ENCODE measurements at regions not wholly inside any gene's neighbourhood (a gene's known extent, or its start where the extent isn't known, plus 50 kb on each side); places are given as distances from the start of the nearest gene placed in this dataset.

- no peaks in the 10 kb centered on the region for H3K4me1 ChIP-seq (ENCODE audit: insufficient read depth, low read length)
- Mint-ChIP-seq H3K27ac (no peak overlapping the region), H3K4me1 (no peaks in the 10 kb centered on the region), H3K36me3 (no peaks in the 10 kb centered on the region), H3K4me3 (no peak overlapping the region), H3K9me3 (peaks cover 0 to 47% (median 8%) of the 10 kb centered on the region in 5 donors), H3K27me3 (no peaks in the 10 kb centered on the region)
- H3K4me3 ChIP-seq (ENCODE audit: low read length), result no peak overlapping the region
- H3K9me3 ChIP-seq (ENCODE audit: low read length), result no peaks in the 10 kb centered on the region
- POLR2A ChIA-PET, result no interaction called here
- no peaks in the 10 kb centered on the region for H3K27me3 ChIP-seq (ENCODE audit: insufficient read depth, low read length, poor library complexity, severe bottlenecking)
- no peaks in the 10 kb centered on the region for H3K36me3 ChIP-seq (ENCODE audit: insufficient read depth, low read length)
- CTCF ChIA-PET, result no interaction called here
- DNase-seq, result no peak
- H3K27ac ChIP-seq (ENCODE audit: low read depth, low read length), result no peak overlapping the region
These were observed 999.8 kb upstream of the CDH2 start for GRCh38 chr18:29176681-29177080.

DNA sequence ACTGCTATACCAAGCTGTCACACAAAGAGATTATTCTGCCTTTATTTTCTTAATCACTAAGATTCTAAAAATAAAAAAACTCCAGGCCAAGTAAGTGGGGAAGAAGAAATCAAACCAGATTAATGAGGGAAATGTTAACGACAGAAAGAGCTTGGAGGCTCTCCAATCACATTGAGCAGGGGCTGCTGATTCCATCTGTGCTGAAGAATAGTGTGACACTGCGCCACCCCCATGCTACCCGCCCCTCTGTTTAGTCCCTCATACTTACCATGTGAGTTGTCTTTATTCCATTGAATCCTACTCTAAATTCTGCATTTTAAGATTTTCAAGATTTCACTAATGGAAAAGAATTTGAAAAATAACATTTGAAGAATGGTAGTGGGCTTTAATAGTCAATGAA is 998.0 kb upstream of the CDH2 start:
- ChIA-PET CTCF (no interaction called here), POLR2A (no interaction called here)
- Histone ChIP-seq H3K4me3 (ENCODE audit: low read length) (no peak overlapping the region), H3K27ac (ENCODE audit: low read depth, low read length) (no peak overlapping the region), H3K36me3 (ENCODE audit: insufficient read depth, low read length) (no peaks in the 10 kb centered on the region), H3K27me3 (ENCODE audit: insufficient read depth, low read length, poor library complexity, severe bottlenecking) (no peaks in the 10 kb centered on the region), H3K9me3 (ENCODE audit: low read length) (no peaks in the 10 kb centered on the region), H3K4me1 (ENCODE audit: insufficient read depth, low read length) (no peaks in the 10 kb centered on the region)
- Mint-ChIP-seq H3K9me3 (peaks cover 0 to 35% (median 5%) of the 10 kb centered on the region in 5 donors), H3K36me3 (no peaks in the 10 kb centered on the region), H3K4me3 (no peak overlapping the region), H3K4me1 (no peaks in the 10 kb centered on the region), H3K27ac (no peak overlapping the region), H3K27me3 (no peaks in the 10 kb centered on the region)
- no peak for DNase-seq

DNA sequence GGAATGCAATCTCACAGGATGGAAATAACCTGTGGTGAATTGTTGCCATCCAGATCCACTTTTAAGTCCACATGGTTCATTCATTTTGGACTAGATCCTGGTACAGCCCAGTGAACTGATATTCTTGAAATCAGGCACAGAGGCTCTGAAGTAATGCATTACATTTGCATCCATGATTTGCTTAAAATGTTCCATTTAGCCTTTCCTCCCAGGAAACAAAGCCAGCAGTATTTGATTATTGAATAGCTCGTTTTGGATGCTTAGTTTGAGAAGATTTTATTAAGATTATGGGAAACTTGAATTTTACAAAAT is 995.8 kb upstream of the CDH2 start:
- H3K36me3 ChIP-seq (ENCODE audit: insufficient read depth, low read length), result no peaks in the 10 kb centered on the region
- no peaks in the 10 kb centered on the region for H3K4me1 Mint-ChIP-seq
- no peak overlapping the region for H3K27ac ChIP-seq (ENCODE audit: low read depth, low read length)
- no peaks in the 10 kb centered on the region for H3K4me1 ChIP-seq (ENCODE audit: insufficient read depth, low read length)
- H3K4me3 ChIP-seq (ENCODE audit: low read length), result no peak overlapping the region
- H3K27me3 Mint-ChIP-seq, result no peaks in the 10 kb centered on the region
- H3K9me3 ChIP-seq (ENCODE audit: low read length), result no peaks in the 10 kb centered on the region
- no peak overlapping the region for H3K4me3 Mint-ChIP-seq
- no peak overlapping the region for H3K27ac Mint-ChIP-seq
- POLR2A ChIA-PET, result no interaction called here
- H3K36me3 Mint-ChIP-seq, result no peaks in the 10 kb centered on the region
- no peak for DNase-seq
- CTCF ChIA-PET, result no interaction called here
- peaks cover 1 to 45% (median 8%) of the 10 kb centered on the region in 5 donors for H3K9me3 Mint-ChIP-seq
- H3K27me3 ChIP-seq (ENCODE audit: insufficient read depth, low read length, poor library complexity, severe bottlenecking), result no peaks in the 10 kb centered on the region

- Histone ChIP-seq H3K27me3 (ENCODE audit: insufficient read depth, low read length, poor library complexity, severe bottlenecking) (no peaks in the 10 kb centered on the region), H3K36me3 (ENCODE audit: insufficient read depth, low read length) (no peaks in the 10 kb centered on the region), H3K4me3 (ENCODE audit: low read length) (no peak overlapping the region), H3K4me1 (ENCODE audit: insufficient read depth, low read length) (no peaks in the 10 kb centered on the region), H3K27ac (ENCODE audit: low read depth, low read length) (no peak overlapping the region), H3K9me3 (ENCODE audit: low read length) (no peaks in the 10 kb centered on the region)
- H3K27ac Mint-ChIP-seq, result no peak overlapping the region
- no peaks in the 10 kb centered on the region for H3K36me3 Mint-ChIP-seq
- H3K27me3 Mint-ChIP-seq, result no peaks in the 10 kb centered on the region
- POLR2A ChIA-PET, result no interaction called here
- CTCF ChIA-PET, result no interaction called here
- H3K4me1 Mint-ChIP-seq, result no peaks in the 10 kb centered on the region
- no peak for DNase-seq
- H3K4me3 Mint-ChIP-seq, result no peak overlapping the region
- peaks cover 5 to 51% (median 11%) of the 10 kb centered on the region in 5 donors for H3K9me3 Mint-ChIP-seq
These were observed 995.2 kb upstream of the CDH2 start for GRCh38 chr18:29171892-29172755.

GRCh38 chr18:29169599-29169998 is 992.7 kb upstream of the CDH2 start:
- Mint-ChIP-seq H3K9me3 (peaks cover 9 to 48% (median 11%) of the 10 kb centered on the region in 5 donors), H3K4me1 (no peaks in the 10 kb centered on the region), H3K27me3 (no peaks in the 10 kb centered on the region), H3K4me3 (no peak overlapping the region), H3K27ac (no peak overlapping the region), H3K36me3 (no peaks in the 10 kb centered on the region)
- no peak for DNase-seq
- Histone ChIP-seq H3K9me3 (ENCODE audit: low read length) (no peaks in the 10 kb centered on the region), H3K4me1 (ENCODE audit: insufficient read depth, low read length) (no peaks in the 10 kb centered on the region), H3K36me3 (ENCODE audit: insufficient read depth, low read length) (no peaks in the 10 kb centered on the region), H3K4me3 (ENCODE audit: low read length) (no peak overlapping the region), H3K27ac (ENCODE audit: low read depth, low read length) (no peak overlapping the region), H3K27me3 (ENCODE audit: insufficient read depth, low read length, poor library complexity, severe bottlenecking) (no peaks in the 10 kb centered on the region)
- ChIA-PET CTCF (no interaction called here), POLR2A (no interaction called here)

GRCh38 chr18:29164993-29165599 is 988.2 kb upstream of the CDH2 start:
- ChIA-PET POLR2A (no interaction called here), CTCF (no interaction called here)
- Histone ChIP-seq H3K4me3 (ENCODE audit: low read length) (no peak overlapping the region), H3K27ac (ENCODE audit: low read depth, low read length) (no peak overlapping the region), H3K27me3 (ENCODE audit: insufficient read depth, low read length, poor library complexity, severe bottlenecking) (no peaks in the 10 kb centered on the region), H3K36me3 (ENCODE audit: insufficient read depth, low read length) (no peaks in the 10 kb centered on the region), H3K9me3 (ENCODE audit: low read length) (no peaks in the 10 kb centered on the region), H3K4me1 (ENCODE audit: insufficient read depth, low read length) (no peaks in the 10 kb centered on the region)
- Mint-ChIP-seq H3K4me1 (no peaks in the 10 kb centered on the region), H3K27ac (no peak overlapping the region), H3K36me3 (no peaks in the 10 kb centered on the region), H3K9me3 (peaks cover 8 to 48% (median 13%) of the 10 kb centered on the region in 5 donors), H3K4me3 (no peak overlapping the region), H3K27me3 (no peaks in the 10 kb centered on the region)
- no peak for DNase-seq

GRCh38 chr18:29164020-29164706 is 987.2 kb upstream of the CDH2 start:
- Mint-ChIP-seq H3K27ac (no peak overlapping the region), H3K4me3 (no peak overlapping the region), H3K27me3 (no peaks in the 10 kb centered on the region), H3K4me1 (no peaks in the 10 kb centered on the region), H3K36me3 (no peaks in the 10 kb centered on the region), H3K9me3 (peaks cover 8 to 41% (median 13%) of the 10 kb centered on the region in 5 donors)
- no peaks in the 10 kb centered on the region for H3K36me3 ChIP-seq (ENCODE audit: insufficient read depth, low read length)
- no peak for DNase-seq
- no peaks in the 10 kb centered on the region for H3K9me3 ChIP-seq (ENCODE audit: low read length)
- H3K4me1 ChIP-seq (ENCODE audit: insufficient read depth, low read length), result no peaks in the 10 kb centered on the region
- ChIA-PET CTCF (no interaction called here), POLR2A (no interaction called here)
- H3K4me3 ChIP-seq (ENCODE audit: low read length), result no peak overlapping the region
- no peaks in the 10 kb centered on the region for H3K27me3 ChIP-seq (ENCODE audit: insufficient read depth, low read length, poor library complexity, severe bottlenecking)
- no peak overlapping the region for H3K27ac ChIP-seq (ENCODE audit: low read depth, low read length)

GRCh38 chr18:29163596-29163995 is 986.7 kb upstream of the CDH2 start:
- no peaks in the 10 kb centered on the region for H3K9me3 ChIP-seq (ENCODE audit: low read length)
- CTCF ChIA-PET, result no interaction called here
- Mint-ChIP-seq H3K36me3 (no peaks in the 10 kb centered on the region), H3K27ac (no peak overlapping the region), H3K9me3 (peaks cover 5 to 35% (median 9%) of the 10 kb centered on the region in 5 donors), H3K4me1 (no peaks in the 10 kb centered on the region), H3K27me3 (no peaks in the 10 kb centered on the region), H3K4me3 (no peak overlapping the region)
- no peak overlapping the region for H3K27ac ChIP-seq (ENCODE audit: low read depth, low read length)
- H3K27me3 ChIP-seq (ENCODE audit: insufficient read depth, low read length, poor library complexity, severe bottlenecking), result no peaks in the 10 kb centered on the region
- no peaks in the 10 kb centered on the region for H3K36me3 ChIP-seq (ENCODE audit: insufficient read depth, low read length)
- POLR2A ChIA-PET, result no interaction called here
- no peak overlapping the region for H3K4me3 ChIP-seq (ENCODE audit: low read length)
- DNase-seq, result no peak
- H3K4me1 ChIP-seq (ENCODE audit: insufficient read depth, low read length), result no peaks in the 10 kb centered on the region

All from CD8-positive, alpha-beta memory T cell (primary cell).